ENCODE measurements at regions not wholly inside any gene's neighbourhood (a gene's known extent, or its start where the extent isn't known, plus 50 kb on each side); places are given as distances from the start of the nearest gene placed in this dataset.

DNA sequence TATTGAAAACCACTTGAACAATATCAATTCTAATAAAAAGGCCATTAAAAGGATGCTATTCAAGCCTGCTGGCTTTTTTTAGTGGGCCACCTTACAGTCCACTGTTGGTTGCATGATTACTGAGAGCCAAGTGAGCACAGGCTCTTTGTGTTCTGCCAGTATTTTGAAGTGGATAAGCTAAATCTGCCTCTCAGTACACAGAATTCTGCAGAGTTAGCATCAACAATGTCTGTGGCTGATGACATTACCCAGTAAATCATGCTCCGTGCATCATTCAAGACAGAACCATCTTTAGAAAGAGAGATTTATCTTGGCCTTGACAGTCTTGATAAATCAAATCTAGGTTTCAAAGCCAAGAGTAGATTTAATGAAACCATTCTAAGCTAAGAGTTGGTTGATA, 119.0 kb upstream of the GNPDA2 start:
- TF ChIP-seq, protein P1, sequence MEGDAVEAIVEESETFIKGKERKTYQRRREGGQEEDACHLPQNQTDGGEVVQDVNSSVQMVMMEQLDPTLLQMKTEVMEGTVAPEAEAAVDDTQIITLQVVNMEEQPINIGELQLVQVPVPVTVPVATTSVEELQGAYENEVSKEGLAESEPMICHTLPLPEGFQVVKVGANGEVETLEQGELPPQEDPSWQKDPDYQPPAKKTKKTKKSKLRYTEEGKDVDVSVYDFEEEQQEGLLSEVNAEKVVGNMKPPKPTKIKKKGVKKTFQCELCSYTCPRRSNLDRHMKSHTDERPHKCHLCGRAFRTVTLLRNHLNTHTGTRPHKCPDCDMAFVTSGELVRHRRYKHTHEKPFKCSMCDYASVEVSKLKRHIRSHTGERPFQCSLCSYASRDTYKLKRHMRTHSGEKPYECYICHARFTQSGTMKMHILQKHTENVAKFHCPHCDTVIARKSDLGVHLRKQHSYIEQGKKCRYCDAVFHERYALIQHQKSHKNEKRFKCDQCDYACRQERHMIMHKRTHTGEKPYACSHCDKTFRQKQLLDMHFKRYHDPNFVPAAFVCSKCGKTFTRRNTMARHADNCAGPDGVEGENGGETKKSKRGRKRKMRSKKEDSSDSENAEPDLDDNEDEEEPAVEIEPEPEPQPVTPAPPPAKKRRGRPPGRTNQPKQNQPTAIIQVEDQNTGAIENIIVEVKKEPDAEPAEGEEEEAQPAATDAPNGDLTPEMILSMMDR (IDR thresholded peaks at IDR 0.05) = no peak
- TF ChIP-seq POLR2A (IDR thresholded peaks at IDR 0.05) = no peak

Measured in right lobe of liver (tissue), 4 donors.